Stomach (tissue), 8 donors: ENCODE measurements at regions not wholly inside any gene's neighbourhood (a gene's known extent, or its start where the extent isn't known, plus 50 kb on each side); places are given as distances from the start of the nearest gene placed in this dataset.

Experiments used
- DNase-seq, 2 donors: peaks; one replicate each; pipeline versions ENCODE4 v3.0.0 to v3.0.0-alpha.2; 2013 to 2019
- H3K27ac ChIP-seq, 5 donors: fragments of 200-600 bp in 4 of 5; sonication (generic) in 4 of 5; one replicate each; pipeline ENCODE4 v1.5.1; 2013 to 2019; ENCODE audit warnings: mild to moderate bottlenecking in 1 of 5, moderate library complexity in 1 of 5
- H3K27me3 ChIP-seq, 3 donors: fragments of 200-600 bp; sonication (generic); one replicate each; pipeline ENCODE4 v1.5.1; 2017 to 2019; ENCODE audit warnings: mixed run types in 1 of 3
- H3K36me3 ChIP-seq, 4 donors: fragments of 200-600 bp; sonication (generic); 1 replicate in 3 of 4; 2 replicates in 1 of 4; pipeline ENCODE4 v1.5.1; 2016 to 2019
- H3K4me1 ChIP-seq, 4 donors: fragments of 200-600 bp; sonication (generic); one replicate each; pipeline ENCODE4 v1.5.1; 2016 to 2019
- H3K4me3 ChIP-seq, 4 donors: fragments of 200-600 bp; sonication (generic) in 3 of 4; one replicate each; pipeline ENCODE4 v1.5.1; 2016 to 2019; ENCODE audit warnings: mild to moderate bottlenecking in 1 of 4
- H3K9me3 ChIP-seq, 4 donors: fragments of 200-600 bp; sonication (generic); one replicate each; pipeline ENCODE4 v1.5.1; 2016 to 2019
- CTCF ChIP-seq, 7 experiments: fragments of 450-650 bp in 4 of 7; fragments of 200-600 bp in 3 of 7; sonication (generic) in 3 of 7; IDR thresholded peaks; one replicate each; pipeline ENCODE4 v1.5.1; 2016 to 2019; ENCODE audit warnings: antibody characterized with exemption in 7 of 7, control low read depth in 2 of 7, mild to moderate bottlenecking in 1 of 7
- EP300 ChIP-seq: sonication (generic); formaldehyde crosslinking; IDR thresholded peaks from one replicate; pipeline ENCODE4 v1.6.1; 2017; ENCODE audit warnings: antibody characterized with exemption
- POLR2A ChIP-seq, 4 donors: fragments of 450-650 bp; IDR thresholded peaks; one replicate each; pipeline ENCODE4 v1.6.1; 2016; ENCODE audit warnings: antibody characterized with exemption in 4 of 4, control low read depth in 2 of 4, mild to moderate bottlenecking in 1 of 4, moderate library complexity in 1 of 4
- POLR2AphosphoS5 ChIP-seq, 3 donors: sonication (generic); formaldehyde crosslinking; IDR thresholded peaks; one replicate each; pipeline ENCODE4 v1.6.1; 2016; ENCODE audit warnings: antibody characterized with exemption in 3 of 3
- WGBS, 5 donors: extraction: QIAGEN DNeasy Blood & Tissue Kit in 3 of 5; methylation state at CpG; one replicate each; pipeline versions ENCODE4 v1.1.5 to v1.1.7; 2013 to 2018; 5-methylcytosine and 5-hydroxymethylcytosine counted together
- intact Hi-C: fragments of 100-400 bp; cut with DNase I; formaldehyde crosslinking; loops from one replicate; pipeline ENCODE4 v1.15.1; 2023; ENCODE audit warnings: low total_unique reads
- donor health status: healthy with polysubstance abuse.
- donor health status: Bipolar disorder and iron deficiency.
- donor health status: healthy.

- Histone ChIP-seq H3K36me3 (no peaks in the 10 kb centered on the region), H3K4me1 (peaks cover 0 to 1% (median under 1%) of the 10 kb centered on the region in 4 donors), H3K9me3 (no peaks in the 10 kb centered on the region), H3K27ac (no peak overlapping the region), H3K27me3 (peaks cover 0 to 73% (median 19%) of the 10 kb centered on the region in 3 donors), H3K4me3 (no peak overlapping the region)
- TF ChIP-seq CTCF (IDR thresholded peaks at IDR 0.05), result no peak
- TF ChIP-seq POLR2AphosphoS5 (IDR thresholded peaks at IDR 0.05), result no peak
- no peak for TF ChIP-seq EP300
- TF ChIP-seq POLR2A (IDR thresholded peaks at IDR 0.05), result no peak
- DNase-seq, result no peak
- intact Hi-C loops, result no loop called here
- 67 to 81% (median 75%) methylated on average over 11 to 13 of the region's 13 CpGs for WGBS, 5 donors
Measured at GRCh38 chr21:33121715-33122475, 52.0 kb downstream of the OLIG1 start.

- H3K27ac ChIP-seq, result no peak overlapping the region
- H3K9me3 ChIP-seq, result no peaks in the 10 kb centered on the region
- H3K4me3 ChIP-seq, result no peak overlapping the region
- TF ChIP-seq EP300, result no peak
- TF ChIP-seq POLR2A (IDR thresholded peaks at IDR 0.05), result no peak
- TF ChIP-seq CTCF (IDR thresholded peaks at IDR 0.05), result no peak
- TF ChIP-seq POLR2AphosphoS5 (IDR thresholded peaks at IDR 0.05), result no peak
- no peaks in the 10 kb centered on the region for H3K36me3 ChIP-seq
- intact Hi-C loops, result no loop called here
- DNase-seq, result no peak
- WGBS, 5 donors, result 90 to 92% (median 92%) methylated on average over 6 of the region's 6 CpGs
- H3K4me1 ChIP-seq, result peaks cover 0 to 7% (median 5%) of the 10 kb centered on the region in 4 donors
- peaks cover 0 to 75% (median 19%) of the 10 kb centered on the region in 3 donors for H3K27me3 ChIP-seq
Measured at GRCh38 chr21:33122507-33122906, 52.6 kb downstream of the OLIG1 start.

DNA sequence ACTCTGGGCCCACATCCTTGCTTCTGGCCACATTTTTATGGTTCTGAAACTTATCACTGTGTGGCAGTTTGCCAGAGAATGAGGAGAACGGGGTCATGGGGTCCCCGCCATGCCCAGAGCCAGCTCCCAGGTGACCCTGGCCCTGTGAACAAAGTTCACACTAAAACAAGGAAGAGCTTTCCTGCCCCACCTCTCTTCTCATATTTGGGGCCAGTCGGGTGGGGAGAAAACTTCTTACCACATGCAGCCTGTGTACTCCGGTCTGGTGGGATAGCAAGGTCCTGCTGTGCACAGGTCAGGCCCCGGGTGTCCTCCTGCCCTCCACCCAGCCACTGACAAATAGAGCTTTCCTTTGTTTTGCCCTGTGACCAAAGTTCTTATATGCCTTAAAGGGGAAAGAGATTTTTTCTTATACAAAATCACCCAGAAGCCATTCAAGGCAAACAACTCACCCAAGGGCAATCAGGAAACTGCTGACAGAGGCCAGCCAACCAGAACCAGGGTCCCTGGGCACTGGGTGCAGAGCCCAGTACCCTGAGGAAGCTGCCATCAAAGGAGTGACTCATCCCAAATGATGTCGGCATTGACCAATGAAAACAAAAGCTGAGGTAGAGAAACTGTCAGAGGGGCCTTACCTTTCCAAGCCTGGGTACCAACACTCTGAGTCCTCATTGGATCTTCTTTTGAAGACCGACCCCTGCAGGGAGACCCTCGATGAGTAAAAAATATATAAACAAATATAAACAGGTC, 53.6 kb downstream of the OLIG1 start:
- no peak for TF ChIP-seq EP300
- no peak for DNase-seq
- 43 to 56% (median 50%) methylated on average over 8 of the region's 8 CpGs for WGBS, 5 donors
- intact Hi-C loops, result no loop called here
- no peak overlapping the region for H3K4me3 ChIP-seq
- H3K36me3 ChIP-seq, result no peaks in the 10 kb centered on the region
- H3K27me3 ChIP-seq, result peaks cover 0 to 75% (median 20%) of the 10 kb centered on the region in 3 donors
- H3K9me3 ChIP-seq, result no peaks in the 10 kb centered on the region
- no peak overlapping the region for H3K27ac ChIP-seq
- peaks cover 0 to 10% (median 6%) of the 10 kb centered on the region in 4 donors for H3K4me1 ChIP-seq

DNA sequence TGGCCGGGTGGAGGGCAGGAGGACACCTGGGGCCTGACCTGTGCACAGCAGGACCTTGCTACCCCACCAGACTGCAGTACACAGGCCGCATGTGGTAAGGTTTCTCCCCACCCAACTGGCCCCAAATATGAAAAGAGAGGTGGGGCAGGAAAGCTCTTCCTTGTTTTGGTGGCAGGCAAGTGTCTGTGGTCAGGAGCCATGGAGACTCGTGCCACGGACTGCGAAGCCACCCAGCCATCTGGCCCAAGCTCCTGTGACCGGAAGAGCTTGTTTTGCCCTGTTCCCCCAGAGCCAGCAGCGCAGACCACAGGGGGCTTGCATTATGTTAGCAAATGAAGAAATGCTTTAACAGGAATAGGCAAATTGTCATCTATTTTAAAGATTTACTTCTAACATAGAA, 54.9 kb downstream of the OLIG1 start:
- Histone ChIP-seq H3K4me3 (no peak overlapping the region), H3K9me3 (no peaks in the 10 kb centered on the region), H3K36me3 (no peaks in the 10 kb centered on the region), H3K27me3 (peaks cover 0 to 76% (median 24%) of the 10 kb centered on the region in 3 donors), H3K4me1 (peaks cover 0 to 10% (median 6%) of the 10 kb centered on the region in 4 donors), H3K27ac (no peak overlapping the region)
- no peak for TF ChIP-seq CTCF (IDR thresholded peaks at IDR 0.05)
- no peak for TF ChIP-seq POLR2AphosphoS5 (IDR thresholded peaks at IDR 0.05)
- TF ChIP-seq EP300, result no peak
- TF ChIP-seq POLR2A (IDR thresholded peaks at IDR 0.05), result no peak
- 79 to 92% (median 81%) methylated on average over 3 to 7 of the region's 7 CpGs for WGBS, 5 donors
- intact Hi-C loops, result no loop called here
- DNase-seq, result no peak
